HUES6 (cell line): ENCODE measurements at regions not wholly inside any gene's neighbourhood (a gene's known extent, or its start where the extent isn't known, plus 50 kb on each side); places are given as distances from the start of the nearest gene placed in this dataset.

Source experiments
- H3K27ac ChIP-seq: 2 replicates; pipeline ENCODE4 v1.7.0; 2013; ENCODE audit warnings: low read depth, mild to moderate bottlenecking, low read length, inconsistent platforms
- H3K27me3 ChIP-seq: 2 replicates; pipeline ENCODE4 v1.6.1; 2013; ENCODE audit warnings: low read length; ENCODE audit not compliant: control insufficient read depth, insufficient read depth
- H3K36me3 ChIP-seq: 2 replicates; pipeline ENCODE4 v1.6.1; 2013; ENCODE audit warnings: low read length; ENCODE audit not compliant: control insufficient read depth, insufficient read depth
- H3K4me1 ChIP-seq: 2 replicates; pipeline ENCODE4 v1.6.1; 2013; ENCODE audit warnings: low read length; ENCODE audit not compliant: control insufficient read depth, insufficient read depth
- H3K4me3 ChIP-seq: 2 replicates; pipeline ENCODE4 v1.5.1; 2013; ENCODE audit warnings: low read depth, low read length
- H3K9ac ChIP-seq: one replicate; pipeline ENCODE4 v1.6.1; 2013; ENCODE audit warnings: mild to moderate bottlenecking, low read length
- H3K9me3 ChIP-seq: 2 replicates; pipeline ENCODE4 v1.6.1; 2013; ENCODE audit warnings: low read depth, low read length; ENCODE audit not compliant: control insufficient read depth, insufficient read depth

DNA sequence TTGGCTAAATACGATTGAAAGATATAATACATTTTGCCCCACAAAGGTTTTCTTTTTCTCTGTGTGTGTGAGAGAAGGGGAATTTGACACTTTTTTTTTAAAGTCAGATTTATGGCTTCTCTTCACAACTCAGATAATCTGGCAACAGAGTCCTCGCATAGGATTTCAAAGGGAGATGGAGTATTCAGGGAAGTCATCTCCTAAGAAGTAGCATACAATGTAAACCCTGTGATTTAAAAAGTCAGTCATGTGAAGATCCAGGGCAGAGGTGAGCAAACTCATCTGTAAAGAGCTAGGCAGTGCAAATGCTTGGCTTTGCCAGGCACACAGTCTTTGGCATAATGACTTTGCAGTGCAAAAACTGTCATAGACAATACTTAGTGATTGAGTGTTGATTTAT, 1526.3 kb downstream of the AACS start:
- H3K36me3 ChIP-seq = no peaks in the 10 kb centered on the region
- no peaks in the 10 kb centered on the region for H3K9me3 ChIP-seq
- H3K27ac ChIP-seq = no peak overlapping the region
- H3K4me3 ChIP-seq = no peak overlapping the region
- no peaks in the 10 kb centered on the region for H3K4me1 ChIP-seq
- no peaks in the 10 kb centered on the region for H3K27me3 ChIP-seq
- H3K9ac ChIP-seq = no peak overlapping the region

DNA sequence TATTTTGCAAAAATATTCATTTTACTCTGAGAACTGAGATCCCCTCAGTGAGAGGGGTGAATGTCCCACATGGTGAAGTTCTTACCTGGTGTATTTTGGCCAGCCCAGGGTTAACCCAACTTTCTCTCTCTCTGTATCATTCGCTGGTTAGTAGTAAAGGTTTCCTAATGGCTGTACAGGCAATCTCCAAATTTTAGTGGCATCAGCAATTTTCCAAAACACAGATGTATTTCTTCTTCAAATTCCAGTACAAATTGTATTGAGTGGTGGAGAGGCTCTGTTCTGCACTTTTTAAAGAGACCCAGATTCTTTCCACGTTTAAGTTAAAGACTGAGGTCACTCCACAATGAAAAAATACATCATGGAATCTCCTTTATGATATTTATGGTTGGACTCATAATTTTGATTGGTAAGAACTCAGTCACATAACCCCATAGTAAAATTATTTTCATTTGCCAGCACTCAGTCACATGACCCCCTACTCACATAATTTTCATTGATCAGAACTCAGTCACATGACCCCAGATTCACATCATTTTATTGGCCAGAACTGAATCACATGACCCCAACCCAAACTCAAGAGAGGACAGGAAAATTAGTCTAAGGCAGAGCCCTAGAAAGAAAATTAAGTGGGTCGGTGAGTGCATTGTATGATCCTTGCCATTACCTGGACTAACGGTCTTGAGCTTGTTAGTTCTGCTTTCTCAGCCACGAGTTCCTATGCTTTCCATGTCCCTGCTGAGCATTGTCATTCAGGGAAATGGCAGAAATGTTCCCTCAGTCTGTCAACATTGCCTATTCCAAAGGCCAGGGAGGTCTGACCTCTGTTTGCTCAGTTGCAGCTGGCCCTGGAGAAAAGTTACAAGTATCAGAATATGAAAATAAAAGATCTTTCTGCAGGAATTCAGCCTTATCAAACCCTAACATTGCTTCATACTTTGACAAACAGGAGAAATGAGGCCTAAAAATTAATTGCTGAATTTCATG, 1536.2 kb downstream of the AACS start:
- Histone ChIP-seq H3K36me3 (no peaks in the 10 kb centered on the region), H3K27ac (no peak overlapping the region), H3K4me1 (no peaks in the 10 kb centered on the region), H3K27me3 (no peaks in the 10 kb centered on the region), H3K4me3 (no peak overlapping the region), H3K9me3 (no peaks in the 10 kb centered on the region), H3K9ac (no peak overlapping the region)

DNA sequence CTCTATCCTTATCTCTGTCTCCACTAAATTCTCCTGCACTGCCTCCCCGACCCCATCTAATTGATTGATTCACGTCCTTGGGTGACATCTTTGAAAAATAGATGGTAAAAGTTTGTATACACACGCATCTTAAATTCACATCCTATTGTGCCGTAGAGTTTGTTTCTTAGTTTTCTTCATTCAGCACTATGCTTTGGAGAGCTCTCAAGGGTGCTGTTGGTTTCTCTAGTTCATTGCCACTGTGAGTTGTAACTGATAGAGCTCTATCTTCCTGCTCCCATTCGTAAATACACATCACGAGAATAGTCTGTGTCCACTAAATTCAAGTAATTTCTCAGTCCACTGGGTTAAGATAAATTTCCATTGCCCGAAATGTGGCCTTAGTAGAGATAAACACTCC, 1537.4 kb downstream of the AACS start:
- Histone ChIP-seq H3K27me3 (no peaks in the 10 kb centered on the region), H3K36me3 (no peaks in the 10 kb centered on the region), H3K4me3 (no peak overlapping the region), H3K9ac (no peak overlapping the region), H3K4me1 (no peaks in the 10 kb centered on the region), H3K27ac (no peak overlapping the region), H3K9me3 (no peaks in the 10 kb centered on the region)

DNA sequence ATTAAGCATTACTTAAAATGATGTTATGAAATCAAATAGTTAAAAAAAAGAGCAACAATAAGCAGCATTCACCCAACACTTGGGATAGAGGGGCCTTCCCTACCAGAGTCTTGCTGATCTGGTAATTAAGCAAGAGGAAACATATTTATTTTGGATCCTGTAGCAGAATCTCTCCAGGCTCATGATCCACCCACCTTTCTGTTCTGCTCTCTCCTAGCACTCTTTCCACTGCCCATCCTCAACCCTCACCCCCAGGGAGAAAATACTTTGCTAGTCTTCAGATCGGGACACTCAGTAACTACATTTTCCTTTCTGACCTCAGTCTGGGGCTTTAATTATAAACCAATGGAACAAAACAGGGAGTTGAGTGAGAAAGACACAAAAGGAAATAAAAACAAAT, 1541.9 kb downstream of the AACS start:
- no peaks in the 10 kb centered on the region for H3K27me3 ChIP-seq

DNA sequence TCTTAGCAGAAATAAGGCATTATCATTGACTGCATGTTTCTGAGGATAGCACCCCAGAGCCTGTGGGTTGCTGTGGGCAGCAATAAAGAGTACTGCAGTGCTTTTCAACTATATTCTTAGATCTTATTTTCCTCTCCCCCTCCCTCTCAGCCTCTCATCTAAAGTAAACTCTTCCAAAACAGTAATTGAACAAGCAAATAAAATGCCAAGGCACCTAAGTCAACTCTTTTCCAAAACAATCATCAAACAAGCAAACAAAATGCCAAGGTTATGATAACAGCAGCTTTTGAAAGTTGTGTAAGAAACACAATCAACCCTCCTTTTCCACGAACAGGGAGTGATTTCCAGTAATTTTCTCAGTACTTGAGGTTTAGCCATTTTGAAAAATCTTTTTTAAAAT, 1542.6 kb downstream of the AACS start:
- H3K4me3 ChIP-seq = no peak overlapping the region
- no peaks in the 10 kb centered on the region for H3K27me3 ChIP-seq
- H3K4me1 ChIP-seq = no peaks in the 10 kb centered on the region
- H3K36me3 ChIP-seq = no peaks in the 10 kb centered on the region
- H3K9me3 ChIP-seq = peaks cover 13% of the 10 kb centered on the region
- H3K27ac ChIP-seq = no peak overlapping the region
- no peak overlapping the region for H3K9ac ChIP-seq

More for the DNA sequence above, 1541.9 kb downstream of the AACS start:
- no peak overlapping the region for H3K4me3 ChIP-seq
- no peaks in the 10 kb centered on the region for H3K4me1 ChIP-seq
- peaks cover 8% of the 10 kb centered on the region for H3K9me3 ChIP-seq
- no peak overlapping the region for H3K27ac ChIP-seq
- no peaks in the 10 kb centered on the region for H3K36me3 ChIP-seq
- no peak overlapping the region for H3K9ac ChIP-seq

DNA sequence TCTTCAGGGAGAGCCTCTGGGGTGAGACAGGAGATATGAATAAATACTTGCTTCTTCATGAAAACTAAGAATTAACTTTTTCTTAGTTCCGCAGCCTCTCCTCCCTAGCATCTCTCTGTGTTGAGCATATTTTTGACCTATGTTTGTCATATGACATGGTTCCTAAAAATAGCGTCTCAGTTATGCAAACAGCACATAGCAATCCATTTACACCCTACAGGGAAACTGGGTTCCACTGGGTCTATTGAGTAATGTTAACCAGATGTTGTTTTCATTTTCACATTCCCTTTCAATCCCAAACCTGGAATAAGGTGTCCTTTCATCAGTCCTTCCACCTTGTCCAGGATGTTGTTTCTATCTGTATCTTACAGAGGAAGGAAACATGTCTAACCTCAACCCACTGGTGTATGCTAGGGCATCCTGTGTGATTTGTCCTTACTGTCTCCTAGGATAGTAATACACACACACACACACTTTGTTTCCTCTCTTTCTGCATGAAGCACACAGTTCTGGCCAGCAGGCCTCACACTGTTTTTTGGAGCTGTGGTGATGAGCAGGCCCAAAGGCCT, 1543.5 kb downstream of the AACS start:
- Histone ChIP-seq H3K4me1 (no peaks in the 10 kb centered on the region), H3K4me3 (no peak overlapping the region), H3K27ac (no peak overlapping the region), H3K9ac (no peak overlapping the region), H3K9me3 (peaks cover 20% of the 10 kb centered on the region), H3K36me3 (no peaks in the 10 kb centered on the region), H3K27me3 (no peaks in the 10 kb centered on the region)

DNA sequence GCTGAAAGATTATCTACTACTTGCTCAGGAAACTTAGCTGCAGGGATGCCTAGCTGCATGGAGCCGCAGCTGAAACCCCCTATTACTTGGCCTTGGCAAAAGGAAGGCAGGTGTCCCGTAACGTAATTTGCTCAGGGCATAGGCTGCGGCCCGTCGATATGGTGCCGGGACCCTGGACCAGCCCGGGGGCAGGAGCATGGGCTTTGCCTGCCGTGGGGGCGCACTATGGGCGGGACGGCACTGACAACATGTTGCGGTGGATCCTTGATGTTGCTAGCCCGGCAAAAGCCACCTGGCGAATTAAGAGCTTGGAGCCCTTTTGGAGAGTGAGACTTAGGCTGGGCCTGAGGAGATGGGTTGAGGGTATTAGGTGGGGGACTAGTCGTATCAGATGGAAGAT, 1551.2 kb downstream of the AACS start:
- Histone ChIP-seq H3K9ac (no peak overlapping the region), H3K36me3 (no peaks in the 10 kb centered on the region), H3K4me3 (no peak overlapping the region), H3K27me3 (no peaks in the 10 kb centered on the region), H3K27ac (no peak overlapping the region), H3K9me3 (peaks cover 27% of the 10 kb centered on the region), H3K4me1 (no peaks in the 10 kb centered on the region)

DNA sequence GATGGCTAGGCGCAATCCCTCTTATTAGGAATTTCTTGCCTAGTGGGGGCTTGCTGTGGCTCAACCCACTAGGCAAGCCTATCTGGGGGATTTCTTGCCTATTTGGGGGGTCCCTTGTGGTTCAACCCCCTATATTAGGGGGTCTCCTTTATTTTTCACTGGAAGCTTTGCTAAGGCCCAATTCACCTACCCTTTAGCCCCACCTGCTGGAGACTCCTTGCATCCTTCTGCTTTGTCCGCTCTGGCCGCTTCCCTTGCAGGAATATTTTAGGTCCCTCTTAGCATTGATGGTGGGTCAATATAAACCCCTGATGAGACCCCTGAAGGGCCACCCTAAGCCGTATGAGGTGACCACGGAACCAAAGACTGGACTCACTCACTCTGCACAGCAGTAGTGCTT, 1552.1 kb downstream of the AACS start:
- no peaks in the 10 kb centered on the region for H3K4me1 ChIP-seq
- no peak overlapping the region for H3K4me3 ChIP-seq
- peaks cover 20% of the 10 kb centered on the region for H3K9me3 ChIP-seq
- H3K27me3 ChIP-seq = no peaks in the 10 kb centered on the region
- H3K36me3 ChIP-seq = no peaks in the 10 kb centered on the region
- H3K27ac ChIP-seq = no peak overlapping the region
- H3K9ac ChIP-seq = no peak overlapping the region

DNA sequence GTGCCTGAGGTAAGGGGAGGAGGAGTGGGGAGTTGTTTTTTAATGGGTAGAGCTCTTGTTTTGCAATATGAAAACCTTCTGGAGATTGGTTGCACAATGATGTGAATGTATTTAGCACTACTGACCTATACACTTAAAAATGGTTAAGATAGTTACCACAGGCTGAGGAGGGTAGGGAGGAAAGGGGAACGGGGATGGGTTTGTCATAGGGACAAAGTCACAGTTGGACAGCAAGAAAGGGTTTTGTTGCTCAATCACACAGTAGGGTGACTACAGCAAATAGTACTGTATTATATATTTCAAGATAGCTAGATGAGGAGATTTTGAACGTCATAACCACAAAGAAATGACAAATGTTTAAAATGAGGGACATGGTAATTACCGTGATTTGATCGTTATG, 1562.4 kb downstream of the AACS start:
- no peak overlapping the region for H3K9ac ChIP-seq
- H3K9me3 ChIP-seq = no peaks in the 10 kb centered on the region
- no peaks in the 10 kb centered on the region for H3K27me3 ChIP-seq
- no peak overlapping the region for H3K4me3 ChIP-seq
- H3K36me3 ChIP-seq = no peaks in the 10 kb centered on the region
- no peak overlapping the region for H3K27ac ChIP-seq
- H3K4me1 ChIP-seq = no peaks in the 10 kb centered on the region

DNA sequence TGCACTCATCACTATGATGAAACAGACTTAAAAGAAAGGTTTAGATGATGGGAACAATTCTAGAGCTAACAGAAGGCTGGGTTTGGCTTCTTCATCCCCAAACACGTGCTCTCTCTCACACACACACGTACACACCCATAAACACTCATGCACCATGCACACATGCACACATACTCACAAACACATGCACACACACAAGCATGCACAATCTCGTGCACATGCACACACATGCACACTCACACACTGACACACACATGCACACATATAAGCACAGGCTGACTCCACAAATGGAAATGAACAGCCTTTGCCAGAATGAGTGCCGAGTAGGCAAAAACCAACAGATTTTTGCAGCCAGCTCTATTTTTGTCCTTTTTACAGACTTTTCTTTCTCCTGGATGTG, 1571.6 kb downstream of the AACS start:
- Histone ChIP-seq H3K4me3 (no peak overlapping the region), H3K36me3 (no peaks in the 10 kb centered on the region), H3K27ac (no peak overlapping the region), H3K27me3 (no peaks in the 10 kb centered on the region), H3K9ac (no peak overlapping the region), H3K9me3 (no peaks in the 10 kb centered on the region), H3K4me1 (no peaks in the 10 kb centered on the region)

DNA sequence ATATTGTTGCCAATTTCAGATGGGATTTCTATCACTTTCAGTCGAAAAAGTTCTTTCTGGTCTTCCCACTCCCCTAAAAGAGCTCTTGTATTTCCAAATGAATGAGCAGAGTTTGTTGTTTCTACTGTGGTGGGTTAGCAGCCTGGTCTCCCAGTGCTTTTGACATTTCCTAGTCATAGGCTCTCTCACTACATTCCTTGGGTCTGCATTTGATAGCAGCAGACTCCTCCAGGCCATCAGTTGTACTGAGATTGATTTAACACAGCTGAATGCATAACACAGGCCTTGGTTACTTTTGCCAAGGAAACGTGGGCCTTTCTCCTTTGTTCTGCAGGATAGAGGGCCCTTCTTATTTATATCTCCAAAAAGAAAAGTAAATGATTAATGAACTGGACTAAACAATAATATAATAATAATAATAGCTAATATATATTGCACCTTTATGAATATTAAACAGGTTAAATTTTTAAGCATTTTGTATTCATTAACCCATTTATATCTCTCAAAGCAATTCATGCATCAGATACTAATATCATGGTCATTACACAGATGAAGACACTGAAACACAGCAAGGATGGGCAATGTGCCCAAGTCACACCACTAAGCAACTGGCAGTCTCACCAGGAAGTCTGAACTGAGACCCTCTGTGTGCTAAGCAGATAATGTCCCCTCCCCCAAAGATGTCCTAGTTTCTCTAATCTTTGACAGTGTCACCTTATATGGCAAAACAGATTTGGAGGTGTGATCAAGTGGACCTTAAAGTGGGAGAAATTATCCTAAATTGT, 1579.2 kb downstream of the AACS start:
- Histone ChIP-seq H3K36me3 (no peaks in the 10 kb centered on the region), H3K27me3 (no peaks in the 10 kb centered on the region), H3K4me3 (no peak overlapping the region), H3K9me3 (no peaks in the 10 kb centered on the region), H3K4me1 (no peaks in the 10 kb centered on the region), H3K27ac (no peak overlapping the region), H3K9ac (no peak overlapping the region)
